Tibial artery (tissue), 4 donors: ENCODE measurements at regions not wholly inside any gene's neighbourhood (a gene's known extent, or its start where the extent isn't known, plus 50 kb on each side); places are given as distances from the start of the nearest gene placed in this dataset.
A peak's percentile ranks its signal among the peaks of the same experiment; 100 is the strongest.

Source experiments
- DNase-seq, 2 donors: peaks; one replicate each; pipeline ENCODE4 v3.0.0-alpha.2; 2019
- H3K27ac ChIP-seq, 2 donors: fragments of 200-600 bp; sonication (generic) in 1 of 2; 1 replicate in 1 of 2; 2 replicates in 1 of 2; pipeline ENCODE4 v1.5.1; 2018 to 2019; ENCODE audit warnings: mild to moderate bottlenecking in 1 of 2
- H3K27me3 ChIP-seq, 2 donors: fragments of 200-600 bp; sonication (generic) in 1 of 2; one replicate each; pipeline versions ENCODE4 v1.5.1 to v1.6.0; 2016 to 2019
- H3K36me3 ChIP-seq, 3 donors: fragments of 200-600 bp; sonication (generic) in 2 of 3; one replicate each; pipeline ENCODE4 v1.5.1; 2016 to 2019; ENCODE audit warnings: mild to moderate bottlenecking in 2 of 3
- H3K4me1 ChIP-seq, 4 donors: fragments of 200-600 bp; sonication (generic) in 2 of 4; 1 replicate in 3 of 4; 2 replicates in 1 of 4; pipeline ENCODE4 v1.5.1; 2016 to 2019
- H3K4me3 ChIP-seq, 2 donors: fragments of 200-600 bp; sonication (generic) in 1 of 2; 1 replicate in 1 of 2; 2 replicates in 1 of 2; pipeline ENCODE4 v1.5.1; 2018 to 2019; ENCODE audit warnings: mild to moderate bottlenecking in 2 of 2
- H3K9me3 ChIP-seq, 3 donors: fragments of 200-600 bp; sonication (generic) in 1 of 3; one replicate each; pipeline ENCODE4 v1.5.1; 2016 to 2019
- CTCF ChIP-seq, 2 experiments: fragments of 200-600 bp in 1 of 2; fragments of 450-650 bp in 1 of 2; IDR thresholded peaks; one replicate each; pipeline ENCODE4 v1.5.1; 2017 to 2019; ENCODE audit warnings: antibody characterized with exemption in 2 of 2, mild to moderate bottlenecking in 1 of 2, moderate library complexity in 1 of 2
- intact Hi-C: fragments of 100-400 bp; cut with DNase I; formaldehyde crosslinking; loops from one replicate; pipeline ENCODE4 v1.15.0; 2023; ENCODE audit warnings: low total_unique reads

GRCh38 chr9:110066929-110067716 lies 140.8 kb downstream of the C9orf152 start:
- no peaks in the 10 kb centered on the region for H3K27me3 ChIP-seq
- no peaks in the 10 kb centered on the region for H3K36me3 ChIP-seq
- no peak for DNase-seq
- peak overlapping the region in 1 of 2 donors; percentile 6 for H3K27ac ChIP-seq
- H3K9me3 ChIP-seq = no peaks in the 10 kb centered on the region
- peaks cover 0 to 40% (median 6%) of the 10 kb centered on the region in 4 donors for H3K4me1 ChIP-seq
- intact Hi-C loops = no loop called here
- no peak for TF ChIP-seq CTCF (IDR thresholded peaks at IDR 0.05)
- no peak overlapping the region for H3K4me3 ChIP-seq

- Histone ChIP-seq H3K4me3 (no peak overlapping the region), H3K4me1 (peaks cover 0 to 47% (median 10%) of the 10 kb centered on the region in 4 donors), H3K9me3 (no peaks in the 10 kb centered on the region), H3K36me3 (no peaks in the 10 kb centered on the region), H3K27ac (no peak overlapping the region), H3K27me3 (no peaks in the 10 kb centered on the region)
- intact Hi-C loops = no loop called here
- no peak for TF ChIP-seq CTCF (IDR thresholded peaks at IDR 0.05)
- no peak for DNase-seq
These were observed 139.7 kb downstream of the C9orf152 start for GRCh38 chr9:110068212-110068611.

GRCh38 chr9:110069326-110070248 lies 138.4 kb downstream of the C9orf152 start:
- Histone ChIP-seq H3K4me3 (no peak overlapping the region), H3K27ac (peak overlapping the region; percentile 2 to 42), H3K9me3 (no peaks in the 10 kb centered on the region), H3K27me3 (no peaks in the 10 kb centered on the region), H3K36me3 (no peaks in the 10 kb centered on the region), H3K4me1 (peaks cover 0 to 49% (median 12%) of the 10 kb centered on the region in 4 donors)
- DNase-seq = peak; percentile 60 to 72
- TF ChIP-seq CTCF (IDR thresholded peaks at IDR 0.05) = no peak
- intact Hi-C loops = no loop called here

GRCh38 chr9:110072597-110073355 lies 135.2 kb downstream of the C9orf152 start:
- intact Hi-C loops = no loop called here
- Histone ChIP-seq H3K36me3 (no peaks in the 10 kb centered on the region), H3K27me3 (no peaks in the 10 kb centered on the region), H3K4me3 (no peak overlapping the region), H3K4me1 (peaks cover 0 to 40% (median 6%) of the 10 kb centered on the region in 4 donors), H3K9me3 (no peaks in the 10 kb centered on the region), H3K27ac (no peak overlapping the region)
- no peak for DNase-seq
- TF ChIP-seq CTCF (IDR thresholded peaks at IDR 0.05) = no peak

GRCh38 chr9:110073356-110073905 lies 134.5 kb downstream of the C9orf152 start:
- H3K27me3 ChIP-seq = no peaks in the 10 kb centered on the region
- H3K4me3 ChIP-seq = no peak overlapping the region
- no peak overlapping the region for H3K27ac ChIP-seq
- intact Hi-C loops = no loop called here
- no peaks in the 10 kb centered on the region for H3K36me3 ChIP-seq
- DNase-seq = no peak
- H3K9me3 ChIP-seq = no peaks in the 10 kb centered on the region
- TF ChIP-seq CTCF (IDR thresholded peaks at IDR 0.05) = no peak
- peaks cover 0 to 40% (median 7%) of the 10 kb centered on the region in 4 donors for H3K4me1 ChIP-seq
